ENCODE measurements at regions not wholly inside any gene's neighbourhood (a gene's known extent, or its start where the extent isn't known, plus 50 kb on each side); places are given as distances from the start of the nearest gene placed in this dataset.

GRCh38 chr11:101401245-101401644 lies 182.6 kb downstream of the TRPC6 start:
- DNase-seq = no peak

- no peak for DNase-seq
These were observed 185.8 kb downstream of the TRPC6 start for GRCh38 chr11:101397979-101398378.

GRCh38 chr11:101390539-101390938 lies 193.3 kb downstream of the TRPC6 start:
- no peak for DNase-seq

- no peak for DNase-seq
These were observed 214.0 kb downstream of the TRPC6 start for GRCh38 chr11:101369835-101370234.

- DNase-seq = no peak
These were observed 220.0 kb downstream of the TRPC6 start for GRCh38 chr11:101363706-101364275.

GRCh38 chr11:101362643-101363042 lies 221.2 kb downstream of the TRPC6 start:
- DNase-seq = no peak

GRCh38 chr11:101357771-101358170 lies 226.0 kb downstream of the TRPC6 start:
- no peak for DNase-seq

GRCh38 chr11:101354801-101355200 lies 225.2 kb upstream of the PGR start:
- DNase-seq = no peak

GRCh38 chr11:101348786-101349185 lies 219.2 kb upstream of the PGR start:
- no peak for DNase-seq

- no peak for DNase-seq
These were observed 217.0 kb upstream of the PGR start for GRCh38 chr11:101346591-101346990.

GRCh38 chr11:101345891-101346290 lies 216.3 kb upstream of the PGR start:
- DNase-seq = no peak

- no peak for DNase-seq
These were observed 212.7 kb upstream of the PGR start for GRCh38 chr11:101342307-101342706.

- DNase-seq = no peak
These were observed 212.0 kb upstream of the PGR start for GRCh38 chr11:101341578-101341977.

- DNase-seq = no peak
These were observed 207.2 kb upstream of the PGR start for GRCh38 chr11:101336858-101337257.

- no peak for DNase-seq
These were observed 206.5 kb upstream of the PGR start for GRCh38 chr11:101336155-101336554.

- DNase-seq = no peak
These were observed 205.0 kb upstream of the PGR start for GRCh38 chr11:101334581-101334980.

GRCh38 chr11:101331411-101331810 lies 201.8 kb upstream of the PGR start:
- DNase-seq = no peak

- DNase-seq = no peak
These were observed 198.3 kb upstream of the PGR start for GRCh38 chr11:101327908-101328307.

- no peak for DNase-seq
These were observed 196.5 kb upstream of the PGR start for GRCh38 chr11:101326141-101326540.

GRCh38 chr11:101323997-101324396 lies 194.4 kb upstream of the PGR start:
- no peak for DNase-seq

- no peak for DNase-seq
These were observed 191.6 kb upstream of the PGR start for GRCh38 chr11:101321222-101321621.

- no peak for DNase-seq
These were observed 177.1 kb upstream of the PGR start for GRCh38 chr11:101306721-101307120.

GRCh38 chr11:101305496-101305895 lies 175.9 kb upstream of the PGR start:
- DNase-seq = no peak

GRCh38 chr11:101299210-101299609 lies 169.6 kb upstream of the PGR start:
- no peak for DNase-seq

- DNase-seq = no peak
These were observed 167.3 kb upstream of the PGR start for GRCh38 chr11:101296896-101297295.

Data from activated gamma-delta T cell (primary cell).